ENCODE measurements at regions not wholly inside any gene's neighbourhood (a gene's known extent, or its start where the extent isn't known, plus 50 kb on each side); places are given as distances from the start of the nearest gene placed in this dataset.

GRCh38 chr11:11777897-11778296, 63.9 kb upstream of the USP47 start:
- TF ChIP-seq CTCF (IDR thresholded peaks at IDR 0.05) (no peak), POLR2A (IDR thresholded peaks at IDR 0.05) (no peak)

All from uterus (tissue), 2 donors.